IMR-90 (cell line): ENCODE measurements at regions not wholly inside any gene's neighbourhood (a gene's known extent, or its start where the extent isn't known, plus 50 kb on each side); places are given as distances from the start of the nearest gene placed in this dataset.
A peak's percentile ranks its signal among the peaks of the same experiment; 100 is the strongest.

Experiments used
- ATAC-seq: fragments of 200-7000 bp; cut with Tn5 transposase; 2 replicates; pipeline ENCODE4 v1.9.1; 2020; ENCODE audit warnings: low read depth, mild to moderate bottlenecking, moderate library complexity
- BruUV-seq: library from RNA; stranded (reverse); fragments of 400-500 nt; replicated peaks from 2 replicates; lab custom pipeline; 2021; lab: Mats Ljungman, UMichigan
- CTCF ChIA-PET: fragments of 300-600 bp; formaldehyde crosslinking; extraction: SDS; loops from one replicate; lab custom pipeline; 2021; ENCODE audit warnings: antibody characterized with exemption; lab: Yijun Ruan, JAX
- POLR2A ChIA-PET: fragments of 300-600 bp; sonication (Branson Sonifier 250); formaldehyde crosslinking; loops from one replicate; lab custom pipeline; 2022; ENCODE audit warnings: antibody characterized with exemption; ENCODE audit not compliant: unreplicated experiment; lab: Charles Lee
- DNase-seq: peaks from one replicate; pipeline ENCODE4 v3.0.0; 2013
- H2AFZ ChIP-seq: replicated peaks from 2 replicates; pipeline ENCODE3; 2013; ENCODE audit warnings: low read length, mild to moderate bottlenecking; ENCODE audit not compliant: poor library complexity
- H2AK5ac ChIP-seq: 2 replicates; pipeline ENCODE4 v1.6.1; 2013; ENCODE audit warnings: low read depth, low read length, inconsistent platforms
- H2AK9ac ChIP-seq: replicated peaks from 2 replicates; pipeline ENCODE3; 2013; ENCODE audit warnings: mild to moderate bottlenecking, low read depth, low read length, moderate library complexity; ENCODE audit not compliant: poor library complexity
- H2BK120ac ChIP-seq: 2 replicates; pipeline ENCODE4 v1.6.1; 2013; ENCODE audit warnings: low read depth, low read length, inconsistent platforms
- H2BK15ac ChIP-seq: 3 replicates; pipeline ENCODE4 v1.6.1; 2013; ENCODE audit warnings: low read depth, low read length, inconsistent platforms
- H2BK20ac ChIP-seq: 2 replicates; pipeline ENCODE4 v1.6.1; 2013; ENCODE audit warnings: low read depth, mild to moderate bottlenecking, inconsistent platforms, low read length, moderate library complexity
- H2BK5ac ChIP-seq: 2 replicates; pipeline ENCODE4 v1.6.1; 2013; ENCODE audit warnings: mild to moderate bottlenecking, low read depth, low read length, inconsistent platforms; ENCODE audit not compliant: poor library complexity, severe bottlenecking
- H3K14ac ChIP-seq: replicated peaks from 2 replicates; pipeline ENCODE4 v1.6.1; 2013; ENCODE audit warnings: low read depth, low read length, inconsistent platforms
- H3K18ac ChIP-seq: 2 replicates; pipeline ENCODE4 v1.6.1; 2013; ENCODE audit warnings: low read depth, low read length, control low read depth
- H3K23ac ChIP-seq: 2 replicates; pipeline ENCODE4 v1.6.1; 2013; ENCODE audit warnings: low read depth, low read length, inconsistent platforms
- H3K27ac ChIP-seq: 2 replicates; pipeline ENCODE4 v1.5.1; 2013; ENCODE audit warnings: mild to moderate bottlenecking, control low read depth, low read length; ENCODE audit not compliant: insufficient read depth
- H3K27me3 ChIP-seq: 2 replicates; pipeline ENCODE4 v1.6.1; 2013; ENCODE audit warnings: low read length; ENCODE audit not compliant: control insufficient read depth, insufficient read depth
- H3K36me3 ChIP-seq: 2 replicates; pipeline ENCODE4 v1.6.1; 2013; ENCODE audit warnings: low read length, mixed read lengths; ENCODE audit not compliant: control insufficient read depth, insufficient read depth
- H3K4ac ChIP-seq: 2 replicates; pipeline ENCODE4 v1.6.1; 2013; ENCODE audit warnings: low read depth, low read length, inconsistent platforms
- H3K4me1 ChIP-seq: 2 replicates; pipeline ENCODE4 v1.6.1; 2013; ENCODE audit warnings: low read length, mixed read lengths; ENCODE audit not compliant: control insufficient read depth, insufficient read depth
- H3K4me2 ChIP-seq: 2 replicates; pipeline ENCODE4 v1.6.1; 2013; ENCODE audit warnings: low read depth, mild to moderate bottlenecking, control low read depth, low read length, moderate library complexity
- H3K4me3 ChIP-seq: 2 replicates; pipeline ENCODE4 v1.5.1; 2013; ENCODE audit warnings: low read depth, mild to moderate bottlenecking, control low read depth, low read length, moderate library complexity; ENCODE audit not compliant: insufficient read depth
- H3K56ac ChIP-seq: 2 replicates; pipeline ENCODE4 v1.6.1; 2013; ENCODE audit warnings: low read length, inconsistent platforms; ENCODE audit not compliant: insufficient read depth; ENCODE audit errors: extremely low read depth
- H3K79me1 ChIP-seq, 2 experiments: 2 replicates each; pipeline ENCODE4 v1.6.1; 2013; ENCODE audit warnings: low read length in 2 of 2, inconsistent platforms in 1 of 2, low read depth in 1 of 2
- H3K9ac ChIP-seq: 2 replicates; pipeline ENCODE4 v1.6.1; 2013; ENCODE audit warnings: low read depth, low read length, control low read depth
- H3K9me1 ChIP-seq: 2 replicates; pipeline ENCODE4 v1.6.1; 2013; ENCODE audit warnings: low read length, inconsistent platforms; ENCODE audit not compliant: insufficient read depth
- H3K9me3 ChIP-seq: 2 replicates; pipeline ENCODE4 v1.6.1; 2013; ENCODE audit warnings: low read length; ENCODE audit not compliant: control insufficient read depth, insufficient read depth
- H4K20me1 ChIP-seq: 2 replicates; pipeline ENCODE4 v1.6.1; 2013; ENCODE audit warnings: low read length, inconsistent platforms; ENCODE audit not compliant: insufficient read depth
- H4K5ac ChIP-seq: 2 replicates; pipeline ENCODE4 v1.6.1; 2013; ENCODE audit warnings: mild to moderate bottlenecking, low read depth, low read length, control low read depth
- H4K8ac ChIP-seq, 2 experiments: 2 replicates each; pipeline ENCODE4 v1.6.1; 2013; ENCODE audit warnings: low read depth in 2 of 2, low read length in 2 of 2, control low read depth in 1 of 2, inconsistent platforms in 1 of 2
- H4K91ac ChIP-seq: 2 replicates; pipeline ENCODE4 v1.6.1; 2013; ENCODE audit warnings: low read depth, low read length, inconsistent platforms; ENCODE audit not compliant: insufficient read depth
- ELK1 ChIP-seq: fragments of 150-350 bp; IDR thresholded peaks from 2 replicates; pipeline ENCODE4 v1.6.1; 2016; ENCODE audit warnings: low read depth, mild to moderate bottlenecking, low read length, moderate library complexity, borderline replicate concordance
- NFE2L2 ChIP-seq: fragments of 150-350 bp; IDR thresholded peaks from 2 replicates; pipeline ENCODE4 v1.6.1; 2016; ENCODE audit warnings: low read depth, mild to moderate bottlenecking, low read length
- WGBS, 2 experiments: methylation state at CpG; one replicate each; pipeline versions ENCODE4 v1.1.5 to v1.1.7; 2013; ENCODE audit warnings: missing lambda C conversion rate in 2 of 2; ENCODE audit not compliant: insufficient read length in 1 of 2; ENCODE audit errors: extremely low coverage in 2 of 2; 5-methylcytosine and 5-hydroxymethylcytosine counted together
- dilution Hi-C: fragments of 300-500 bp; cut with HindIII; formaldehyde crosslinking; loops from one replicate; pipeline ENCODE4 v1.14.3; 2018; ENCODE audit warnings: low sequenced_read_pairs; ENCODE audit not compliant: unreplicated experiment
- in situ Hi-C: fragments of 300-500 bp; cut with MboI; formaldehyde crosslinking; loops from 3 replicates; pipeline ENCODE4 v1.14.3; 2019; ENCODE audit warnings: low sequenced_read_pairs, inconsistent platforms, mixed read lengths
- intact Hi-C: fragments of 100-400 bp; cut with micrococcal nuclease; formaldehyde crosslinking; loops from 2 replicates; pipeline ENCODE4 v1.10.0; 2022

- H3K4me3 ChIP-seq: no peak overlapping the region
- H3K36me3 ChIP-seq: no peaks in the 10 kb centered on the region
- no peak overlapping the region for H4K5ac ChIP-seq
- H2AK9ac ChIP-seq: no peak overlapping the region
- H2BK5ac ChIP-seq: no peak overlapping the region
- ATAC-seq: no peak
- no peak overlapping the region for H2BK15ac ChIP-seq
- no peak overlapping the region for H2AFZ ChIP-seq
- H3K27me3 ChIP-seq: no peaks in the 10 kb centered on the region
- DNase-seq: no peak
- H3K27ac ChIP-seq: no peak overlapping the region
- H3K4me1 ChIP-seq: no peaks in the 10 kb centered on the region
- dilution Hi-C loops: no loop called here
- no peaks in the 10 kb centered on the region for H3K9me3 ChIP-seq
- H3K14ac ChIP-seq: no peak overlapping the region
- no CpG with 5 or more reads among the region's 2 CpGs for WGBS, 2 experiments
- H4K8ac ChIP-seq: no peak overlapping the region
- no peaks in the 10 kb centered on the region for H3K79me1 ChIP-seq
- H3K23ac ChIP-seq: no peak overlapping the region
- no peak overlapping the region for H3K18ac ChIP-seq
- BruUV-seq: no TSS peak
- no peak overlapping the region for H3K4ac ChIP-seq
- no peak overlapping the region for H3K56ac ChIP-seq
- H3K9ac ChIP-seq: no peak overlapping the region
- H2BK20ac ChIP-seq: no peak overlapping the region
- no peak overlapping the region for H3K4me2 ChIP-seq
- ChIA-PET CTCF (no interaction called here), POLR2A (no interaction called here)
- H4K91ac ChIP-seq: no peak overlapping the region
- no peak for TF ChIP-seq ELK1
- TF ChIP-seq NFE2L2: peak; percentile 52
- in situ Hi-C loops: no loop called here
- no peak overlapping the region for H2AK5ac ChIP-seq
- intact Hi-C loops: no loop called here
- H2BK120ac ChIP-seq: no peak overlapping the region
- no peaks in the 10 kb centered on the region for H3K9me1 ChIP-seq
- no peaks in the 10 kb centered on the region for H4K20me1 ChIP-seq
Observed at GRCh38 chr16:60564588-60564987, 1471.7 kb downstream of the CDH8 start.
